B cell (primary cell): ENCODE measurements at regions not wholly inside any gene's neighbourhood (a gene's known extent, or its start where the extent isn't known, plus 50 kb on each side); places are given as distances from the start of the nearest gene placed in this dataset.

Source experiments
- ATAC-seq: fragments of 200-7000 bp; cut with Tn5 transposase; one replicate; pipeline ENCODE4 v1.10.0; 2021; ENCODE audit warnings: low read depth, mild to moderate bottlenecking, moderate number of reproducible peaks, moderate library complexity
- CTCF ChIA-PET: fragments of 350-600 bp; sonication (Branson Sonifier 250); formaldehyde crosslinking; loops from one replicate; lab custom pipeline; 2021; ENCODE audit warnings: antibody characterized with exemption, inconsistent platforms; lab: Charles Lee
- POLR2A ChIA-PET: fragments of 350-600 bp; sonication (Branson Sonifier 250); formaldehyde crosslinking; loops from one replicate; lab custom pipeline; 2021; ENCODE audit warnings: antibody characterized with exemption; lab: Charles Lee
- DNase-seq: peaks from one replicate; pipeline ENCODE4 v3.0.0; 2013
- H2AFZ ChIP-seq: 2 replicates; pipeline ENCODE4 v1.6.1; 2012; ENCODE audit warnings: mild to moderate bottlenecking, low read depth, low read length; ENCODE audit not compliant: insufficient read depth, poor library complexity, severe bottlenecking
- H3K27ac ChIP-seq, 2 donors: 1 replicate in 1 of 2; 2 replicates in 1 of 2; pipeline ENCODE4 v1.5.1; 2012 to 2013; ENCODE audit warnings: low read length in 2 of 2, mild to moderate bottlenecking in 2 of 2, moderate library complexity in 1 of 2
- H3K27me3 ChIP-seq, 4 experiments: fragments of 200-600 bp in 1 of 4; sonication (generic) in 1 of 4; replicated peaks in 1 of 4; 1 replicate in 2 of 4; 2 replicates in 2 of 4; pipeline versions ENCODE4 v1.6.1 to v1.7.0; 2013 to 2016; ENCODE audit warnings: low read length in 3 of 4, mild to moderate bottlenecking in 2 of 4, mixed read lengths in 1 of 4, moderate library complexity in 1 of 4; ENCODE audit not compliant: insufficient read depth in 4 of 4, control insufficient read depth in 3 of 4; ENCODE audit errors: control extremely low read depth in 1 of 4
- H3K36me3 ChIP-seq, 2 experiments: replicated peaks in 1 of 2; 1 replicate in 1 of 2; 2 replicates in 1 of 2; pipeline versions ENCODE4 v1.6.1 to v1.7.1; 2013; ENCODE audit warnings: low read length in 1 of 2; ENCODE audit not compliant: insufficient read depth in 2 of 2, control insufficient read depth in 1 of 2; ENCODE audit errors: control extremely low read depth in 1 of 2, extremely low read depth in 1 of 2
- H3K4me1 ChIP-seq, 2 donors: fragments of 200-600 bp in 1 of 2; sonication (generic) in 1 of 2; 1 replicate in 1 of 2; 2 replicates in 1 of 2; pipeline versions ENCODE4 v1.5.1 to v1.6.1; 2013 to 2017; ENCODE audit warnings: low read length in 2 of 2; ENCODE audit not compliant: control insufficient read depth in 2 of 2, insufficient read depth in 2 of 2
- H3K4me2 ChIP-seq: replicated peaks from 2 replicates; pipeline ENCODE3; 2012; ENCODE audit warnings: mild to moderate bottlenecking, low read depth, low read length; ENCODE audit not compliant: poor library complexity, severe bottlenecking
- H3K4me3 ChIP-seq, 5 experiments: fragments of 200-600 bp in 1 of 5; sonication (generic) in 1 of 5; 1 replicate in 3 of 5; 2 replicates in 2 of 5; pipeline versions ENCODE4 v1.5.1 to v1.7.0; 2011 to 2016; ENCODE audit warnings: low read length in 4 of 5, mild to moderate bottlenecking in 4 of 5, low read depth in 2 of 5, control low read depth in 1 of 5, moderate library complexity in 1 of 5; ENCODE audit not compliant: insufficient read depth in 1 of 5; ENCODE audit errors: control extremely low read depth in 1 of 5, extremely low read depth in 1 of 5
- H3K79me2 ChIP-seq: fragments of 200-600 bp; sonication (generic); one replicate; pipeline ENCODE4 v1.6.0; 2016; ENCODE audit warnings: low read length; ENCODE audit not compliant: control insufficient read depth, insufficient read depth
- H3K9ac ChIP-seq: fragments of 200-600 bp; sonication (generic); 2 replicates; pipeline ENCODE4 v1.6.1; 2017; ENCODE audit warnings: mild to moderate bottlenecking, low read length, moderate library complexity
- H3K9me3 ChIP-seq, 3 donors: one replicate each; pipeline versions ENCODE4 v1.6.1 to v1.7.1; 2013; ENCODE audit warnings: low read length in 2 of 3; ENCODE audit not compliant: control insufficient read depth in 2 of 3, insufficient read depth in 1 of 3; ENCODE audit errors: control extremely low read depth in 1 of 3
- H4K20me1 ChIP-seq: 2 replicates; pipeline ENCODE4 v1.6.0; 2012; ENCODE audit warnings: mild to moderate bottlenecking, low read length; ENCODE audit not compliant: insufficient read depth, control insufficient read depth, poor library complexity, severe bottlenecking
- H3K27ac Mint-ChIP-seq: one replicate; pipeline ENCODE4 v1.8.0; 2021; ENCODE audit warnings: mixed read lengths
- H3K27me3 Mint-ChIP-seq: one replicate; pipeline ENCODE4 v1.8.0; 2021; ENCODE audit warnings: mixed read lengths
- H3K4me1 Mint-ChIP-seq: one replicate; pipeline ENCODE4 v1.8.0; 2021; ENCODE audit warnings: mixed read lengths
- H3K4me3 Mint-ChIP-seq: one replicate; pipeline ENCODE4 v1.8.0; 2021; ENCODE audit warnings: mixed read lengths
- H3K9me3 Mint-ChIP-seq: one replicate; pipeline ENCODE4 v1.8.0; 2022; ENCODE audit warnings: mixed read lengths; ENCODE audit not compliant: insufficient read depth
- EZH2 ChIP-seq: IDR thresholded peaks from 2 replicates; pipeline ENCODE4 v1.6.1; 2012; ENCODE audit warnings: borderline replicate concordance, low read depth, mild to moderate bottlenecking, moderate library complexity, low read length; ENCODE audit not compliant: insufficient read depth, poor library complexity, severe bottlenecking
- WGBS: methylation state at CpG from one replicate; pipeline ENCODE4 v1.1.5; 2013; ENCODE audit warnings: missing lambda C conversion rate; ENCODE audit not compliant: insufficient coverage; 5-methylcytosine and 5-hydroxymethylcytosine counted together
- intact Hi-C: fragments of 100-400 bp; cut with micrococcal nuclease; formaldehyde crosslinking; loops from one replicate; pipeline ENCODE4 v1.10.0; 2022
- TF ChIP-seq, protein P1 (sequence below): fragments of 200-600 bp; IDR thresholded peaks from one replicate; pipeline ENCODE4 v1.8.0; 2022; ENCODE audit warnings: antibody characterized with exemption, mild to moderate bottlenecking

DNA sequence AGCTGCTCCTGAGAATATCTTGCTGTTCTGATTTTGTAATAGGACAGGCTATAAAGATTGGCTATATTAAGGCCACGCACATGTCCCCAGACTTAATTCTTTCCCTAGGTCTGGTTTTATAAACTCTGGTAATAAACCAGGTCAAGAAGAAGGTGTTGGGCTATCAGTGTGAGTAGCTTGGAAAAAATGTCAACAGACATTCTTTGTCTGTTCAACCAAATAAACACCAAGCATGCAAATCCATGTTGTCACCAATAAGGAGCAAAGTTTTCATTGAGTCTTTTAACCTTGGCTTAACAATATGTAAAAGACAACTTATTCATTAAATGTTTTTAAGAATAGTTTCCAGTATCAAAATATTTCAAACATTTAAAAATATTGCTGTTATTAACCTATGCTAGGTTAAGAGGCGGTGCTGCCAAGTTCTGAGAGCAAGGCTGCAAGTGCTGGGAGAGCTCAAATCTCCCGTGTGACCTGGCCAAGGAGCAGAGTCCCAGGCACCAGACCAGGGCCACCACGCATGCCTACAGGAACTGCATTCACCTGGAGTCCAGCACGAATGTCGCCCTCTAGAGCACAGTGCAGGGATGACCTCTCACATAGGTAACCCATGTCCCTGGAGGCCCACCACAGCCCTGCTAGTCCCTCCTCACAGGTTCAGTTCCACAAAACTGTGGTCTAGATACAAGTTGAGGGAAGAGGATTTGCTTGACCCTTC, 120.5 kb upstream of the POU3F3 start:
- no peak for ATAC-seq
- Histone ChIP-seq H2AFZ (no peak overlapping the region), H3K4me1 (no peaks in the 10 kb centered on the region), H3K79me2 (no peaks in the 10 kb centered on the region), H3K4me3 (no peak overlapping the region), H3K9me3 (no peaks in the 10 kb centered on the region), H3K4me2 (no peak overlapping the region), H3K27me3 (peaks cover 0 to 4% (median 0%) of the 10 kb centered on the region in 4 experiments), H3K36me3 (no peaks in the 10 kb centered on the region), H3K27ac (no peak overlapping the region), H3K9ac (no peak overlapping the region), H4K20me1 (no peaks in the 10 kb centered on the region)
- H3K4me3 Mint-ChIP-seq: no peak overlapping the region
- no peak for DNase-seq
- CTCF ChIA-PET: interaction anchor here (0.9 kb wide), 1 partner anchor 38 kb away, joined by 3 read pairs; no protein-coding TSS in a partner anchor
- H3K27ac Mint-ChIP-seq: no peak overlapping the region
- no peaks in the 10 kb centered on the region for H3K4me1 Mint-ChIP-seq
- TF ChIP-seq EZH2: no peak
- TF ChIP-seq, protein P1, sequence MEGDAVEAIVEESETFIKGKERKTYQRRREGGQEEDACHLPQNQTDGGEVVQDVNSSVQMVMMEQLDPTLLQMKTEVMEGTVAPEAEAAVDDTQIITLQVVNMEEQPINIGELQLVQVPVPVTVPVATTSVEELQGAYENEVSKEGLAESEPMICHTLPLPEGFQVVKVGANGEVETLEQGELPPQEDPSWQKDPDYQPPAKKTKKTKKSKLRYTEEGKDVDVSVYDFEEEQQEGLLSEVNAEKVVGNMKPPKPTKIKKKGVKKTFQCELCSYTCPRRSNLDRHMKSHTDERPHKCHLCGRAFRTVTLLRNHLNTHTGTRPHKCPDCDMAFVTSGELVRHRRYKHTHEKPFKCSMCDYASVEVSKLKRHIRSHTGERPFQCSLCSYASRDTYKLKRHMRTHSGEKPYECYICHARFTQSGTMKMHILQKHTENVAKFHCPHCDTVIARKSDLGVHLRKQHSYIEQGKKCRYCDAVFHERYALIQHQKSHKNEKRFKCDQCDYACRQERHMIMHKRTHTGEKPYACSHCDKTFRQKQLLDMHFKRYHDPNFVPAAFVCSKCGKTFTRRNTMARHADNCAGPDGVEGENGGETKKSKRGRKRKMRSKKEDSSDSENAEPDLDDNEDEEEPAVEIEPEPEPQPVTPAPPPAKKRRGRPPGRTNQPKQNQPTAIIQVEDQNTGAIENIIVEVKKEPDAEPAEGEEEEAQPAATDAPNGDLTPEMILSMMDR: peak; percentile 30
- POLR2A ChIA-PET: no interaction called here
- H3K27me3 Mint-ChIP-seq: peaks cover 4% of the 10 kb centered on the region
- WGBS: 82% methylated on average over 5 of the region's 6 CpGs
- peaks cover 11% of the 10 kb centered on the region for H3K9me3 Mint-ChIP-seq
- intact Hi-C loops: no loop called here

DNA sequence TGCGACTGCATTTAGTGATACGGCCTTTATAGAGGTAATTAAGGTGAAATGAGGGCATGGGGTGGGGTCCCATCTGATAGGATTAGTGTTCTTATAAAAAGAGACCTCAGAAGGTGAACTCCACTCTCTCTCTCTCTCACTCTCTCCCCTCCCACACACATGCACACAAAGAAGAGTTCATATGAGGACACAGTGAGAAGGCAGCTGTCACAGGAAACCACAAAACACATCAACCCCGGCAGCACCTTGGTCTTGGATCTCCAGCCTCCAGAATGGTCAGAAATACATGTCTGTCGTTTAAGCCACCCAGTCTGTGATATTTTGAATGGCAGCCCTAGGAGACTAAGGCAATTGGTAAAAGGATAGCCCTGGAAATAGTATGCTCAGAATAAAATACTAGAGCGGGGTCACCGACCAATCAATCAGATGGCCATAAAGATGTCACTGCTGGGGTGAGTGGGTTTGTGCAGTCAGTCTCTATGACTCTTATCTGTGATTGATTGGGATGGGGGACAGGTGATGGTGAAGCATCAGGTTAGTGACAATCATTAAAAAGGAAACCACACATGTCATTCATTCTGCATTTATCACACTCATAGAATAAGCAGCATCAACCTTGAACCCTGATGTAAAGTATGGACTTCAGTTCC, 118.9 kb upstream of the POU3F3 start:
- H2AFZ ChIP-seq: no peak overlapping the region
- H3K9me3 ChIP-seq: no peaks in the 10 kb centered on the region
- H3K27ac Mint-ChIP-seq: no peak overlapping the region
- ATAC-seq: no peak
- H3K27me3 ChIP-seq: peaks cover 0 to 4% (median 0%) of the 10 kb centered on the region in 4 experiments
- no peaks in the 10 kb centered on the region for H3K36me3 ChIP-seq
- no peaks in the 10 kb centered on the region for H3K4me1 Mint-ChIP-seq
- no peak overlapping the region for H3K4me3 Mint-ChIP-seq
- no peak overlapping the region for H3K9ac ChIP-seq
- no peaks in the 10 kb centered on the region for H3K4me1 ChIP-seq
- WGBS: 33% methylated on average over 3 of the region's 6 CpGs
- CTCF ChIA-PET: no interaction called here
- POLR2A ChIA-PET: no interaction called here
- no peak overlapping the region for H3K4me3 ChIP-seq
- no peaks in the 10 kb centered on the region for H4K20me1 ChIP-seq
- no peak for DNase-seq
- no peak overlapping the region for H3K27ac ChIP-seq
- TF ChIP-seq, protein P1: no peak
- no peak for TF ChIP-seq EZH2
- no peak overlapping the region for H3K4me2 ChIP-seq
- H3K27me3 Mint-ChIP-seq: peaks cover 7% of the 10 kb centered on the region
- H3K79me2 ChIP-seq: no peaks in the 10 kb centered on the region
- peaks cover 11% of the 10 kb centered on the region for H3K9me3 Mint-ChIP-seq
- intact Hi-C loops: no loop called here
